GM19351 (cell line): ENCODE measurements at regions not wholly inside any gene's neighbourhood (a gene's known extent, or its start where the extent isn't known, plus 50 kb on each side); places are given as distances from the start of the nearest gene placed in this dataset.
A peak's percentile ranks its signal among the peaks of the same experiment; 100 is the strongest.
"Not testable (repeated sequence)": the region's sequence is repeated elsewhere in the genome, so short reads cannot be mapped to it uniquely, and the experiment has no call there.

Experiments
- ATAC-seq: cut with Tn5 transposase; IDR thresholded peaks from one replicate; pipeline ENCODE4 v1.9.1; 2021; ENCODE audit warnings: mild to moderate bottlenecking, moderate library complexity; ENCODE audit not compliant: unreplicated experiment

DNA sequence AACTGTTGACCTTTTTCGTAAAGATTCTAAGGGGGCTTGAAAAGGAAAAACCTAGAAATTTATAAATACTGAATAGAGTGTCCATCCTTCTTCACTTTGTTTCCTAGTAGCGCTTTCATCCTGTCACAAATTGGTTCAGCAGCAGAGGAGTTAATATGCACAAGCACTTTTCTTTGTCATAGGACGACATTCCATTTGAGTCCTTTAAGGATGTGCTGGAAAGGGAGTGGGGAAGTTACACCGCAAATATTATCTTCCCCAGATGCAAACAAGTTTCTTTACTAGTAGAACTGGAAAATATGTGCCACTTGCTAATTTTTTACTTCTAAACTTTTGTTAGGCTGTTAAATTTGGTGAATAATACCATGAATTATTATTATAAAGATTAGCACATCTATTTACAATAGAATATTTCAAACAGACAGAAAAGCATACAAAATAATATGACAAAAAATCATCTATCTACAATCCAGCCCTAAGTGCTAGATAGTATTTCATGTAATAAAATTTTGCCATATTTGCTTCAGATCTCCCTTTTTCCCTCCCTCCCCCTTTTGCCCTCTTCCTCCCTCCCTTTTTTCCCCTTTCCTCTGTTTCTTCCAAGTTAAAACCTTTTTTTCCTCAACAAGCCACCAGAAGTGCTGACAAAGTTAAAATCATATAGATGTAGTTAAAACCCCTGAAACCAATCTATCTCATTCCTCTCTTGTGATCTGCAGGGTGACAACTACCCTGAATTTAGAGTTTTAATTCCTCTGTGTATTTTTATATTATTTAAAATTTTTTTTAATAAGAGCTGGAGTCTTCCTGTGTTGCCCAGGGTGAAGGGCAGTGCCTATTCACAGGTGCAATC lies 50.5 kb upstream of the MAP4K3 start:
- ATAC-seq, result no peak

DNA sequence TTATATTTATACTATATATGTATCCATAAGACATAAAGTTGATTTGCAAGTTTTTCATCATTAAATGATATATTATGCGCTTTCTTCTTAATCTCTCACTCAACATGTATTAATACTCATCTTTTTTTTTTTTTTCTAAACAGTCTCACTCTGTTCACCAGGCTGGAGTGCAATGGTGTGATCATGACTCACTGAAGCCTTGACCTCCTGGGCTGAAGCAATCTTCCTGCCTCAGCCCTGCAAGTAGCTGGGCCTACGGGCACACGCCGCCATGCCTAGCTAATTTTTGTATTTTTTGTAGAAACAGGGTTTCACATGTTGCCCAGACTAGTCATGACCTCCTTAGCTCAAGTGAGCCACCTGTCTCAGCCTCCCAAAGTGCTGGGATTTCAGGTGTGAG lies 51.4 kb upstream of the MAP4K3 start:
- ATAC-seq, result no peak

DNA sequence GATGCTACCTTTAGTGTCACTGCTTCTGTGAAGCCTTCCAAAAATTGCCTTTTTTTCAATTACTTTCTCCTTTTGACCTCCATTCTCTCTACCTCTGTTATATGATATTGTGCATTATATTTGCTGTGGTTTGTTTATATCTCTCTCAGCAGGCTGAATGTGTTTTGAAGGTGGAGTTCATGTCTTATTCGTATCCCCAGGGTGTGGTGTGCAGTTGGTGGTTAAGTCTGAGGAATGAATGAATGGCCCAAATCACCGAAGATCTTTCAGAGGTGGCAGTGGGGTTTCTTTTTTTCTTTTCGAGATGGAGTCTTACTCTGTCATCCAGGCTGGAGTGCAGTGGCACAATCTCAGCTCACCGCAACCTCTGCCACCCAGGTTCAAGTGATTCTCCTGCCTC lies 53.5 kb upstream of the MAP4K3 start:
- no peak for ATAC-seq

DNA sequence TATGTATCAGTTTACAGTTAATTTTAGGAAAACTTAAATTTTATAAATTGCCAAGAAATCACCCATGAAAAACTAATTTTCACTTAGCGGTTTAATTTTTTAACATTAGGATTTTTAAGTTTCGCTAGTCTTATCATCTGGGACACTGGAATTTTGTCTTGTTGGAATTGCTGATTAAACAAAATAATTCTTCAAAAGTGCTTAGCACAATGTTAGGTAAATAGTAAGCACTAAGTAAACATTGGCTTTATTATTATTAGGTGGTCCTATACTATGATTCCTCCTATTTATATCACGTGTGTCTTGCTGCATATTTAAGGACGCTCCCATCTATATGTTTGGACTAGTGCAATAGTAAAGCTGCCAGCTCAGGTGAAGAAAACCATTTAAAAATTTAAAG lies 54.6 kb upstream of the MAP4K3 start:
- no peak for ATAC-seq

DNA sequence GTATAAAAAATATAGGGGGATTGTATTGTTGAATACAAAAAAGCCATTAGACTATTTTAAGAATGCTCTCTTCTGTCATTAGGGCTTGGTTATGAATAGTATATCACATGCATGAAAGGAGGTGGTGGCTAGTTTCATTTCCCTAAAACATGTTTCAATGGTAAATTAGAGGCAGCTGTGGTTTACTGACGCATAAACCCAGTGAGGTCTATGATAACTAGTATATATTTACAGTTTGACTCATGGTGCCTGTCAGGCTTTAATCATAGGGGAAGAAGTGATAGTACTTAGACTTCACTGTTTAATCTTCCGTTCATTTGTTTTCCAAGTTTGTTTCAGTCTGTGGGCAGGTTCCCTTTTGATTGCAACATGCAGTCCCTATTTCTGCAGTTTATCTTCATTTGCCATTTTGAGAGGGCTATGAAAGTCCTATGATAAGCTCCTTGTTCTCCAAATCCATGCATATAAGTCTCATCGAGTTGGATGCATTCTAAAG lies 55.1 kb upstream of the MAP4K3 start:
- ATAC-seq, result peak; percentile 94

- ATAC-seq, result no peak
Measured at GRCh38 chr2:39492716-39493115, 55.6 kb upstream of the MAP4K3 start.

DNA sequence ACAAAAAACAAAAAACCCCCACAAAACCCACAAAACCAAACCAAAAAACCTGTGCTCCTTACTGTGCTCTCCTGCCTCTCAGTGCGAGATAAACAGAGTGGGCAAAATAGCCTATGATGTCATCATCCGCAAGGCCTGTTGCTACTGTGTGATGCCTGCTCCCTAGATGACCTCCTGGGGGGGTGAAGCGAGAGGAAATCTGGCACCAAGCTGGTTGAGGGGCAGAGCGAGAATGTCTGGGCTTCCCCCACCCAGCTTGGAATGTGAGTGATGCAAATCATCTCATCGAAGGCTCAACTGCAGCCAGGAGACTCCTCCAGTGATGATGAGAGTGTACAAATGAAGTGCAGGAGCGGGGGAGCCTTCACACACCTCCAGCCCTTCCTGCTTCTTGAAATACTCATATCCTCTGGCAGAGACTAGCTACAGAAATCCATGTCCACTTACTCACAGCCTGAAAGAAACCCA lies 57.7 kb upstream of the MAP4K3 start:
- ATAC-seq, result peak; percentile 53

- ATAC-seq, result no peak
Measured at GRCh38 chr2:39497082-39497801, 60.2 kb upstream of the MAP4K3 start.

GRCh38 chr2:39498176-39498575 lies 61.1 kb upstream of the MAP4K3 start:
- ATAC-seq, result not testable (repeated sequence)

GRCh38 chr2:39498786-39499185 lies 61.7 kb upstream of the MAP4K3 start:
- no peak for ATAC-seq

- ATAC-seq, result no peak
Measured at GRCh38 chr2:39499336-39499735, 62.3 kb upstream of the MAP4K3 start.

DNA sequence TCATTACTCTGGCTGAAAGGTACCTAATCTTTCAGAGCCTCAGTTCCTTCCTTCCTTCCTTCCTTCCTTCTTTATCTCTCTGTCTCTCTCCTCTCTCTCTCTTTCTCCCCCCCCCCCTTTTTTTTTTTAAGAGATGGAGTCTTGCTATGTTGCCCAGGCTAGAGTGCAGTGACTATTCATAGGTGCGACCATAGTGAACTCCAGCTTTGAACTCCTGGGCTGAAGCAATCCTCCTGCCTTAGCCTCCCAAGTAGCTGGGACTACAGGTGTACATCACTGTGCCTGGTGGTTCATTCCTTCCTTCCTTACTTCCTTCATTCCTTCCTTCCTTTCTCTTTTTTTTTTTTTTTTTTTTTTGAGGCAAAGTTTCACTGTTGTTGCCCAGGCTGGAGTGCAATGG lies 64.3 kb upstream of the MAP4K3 start:
- no peak for ATAC-seq

DNA sequence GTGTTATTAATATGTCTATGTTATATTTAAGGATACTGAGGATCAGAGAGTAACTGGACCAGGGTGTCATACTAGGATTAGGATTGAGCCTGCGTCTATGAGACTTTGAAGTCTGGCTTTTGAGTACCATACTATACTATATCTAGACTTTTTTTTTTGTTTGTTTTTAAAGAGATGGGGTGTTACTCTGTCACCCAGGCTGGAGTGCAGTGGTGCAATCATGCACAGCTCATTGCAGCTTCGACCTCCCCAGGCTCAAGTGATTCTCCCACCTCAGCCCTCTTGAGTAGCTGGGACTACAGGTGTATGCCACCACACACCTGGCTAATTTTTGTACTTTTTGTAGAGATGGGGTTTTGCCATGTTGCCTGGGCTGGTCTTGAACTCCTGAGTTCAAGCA lies 66.2 kb upstream of the MAP4K3 start:
- ATAC-seq, result no peak

DNA sequence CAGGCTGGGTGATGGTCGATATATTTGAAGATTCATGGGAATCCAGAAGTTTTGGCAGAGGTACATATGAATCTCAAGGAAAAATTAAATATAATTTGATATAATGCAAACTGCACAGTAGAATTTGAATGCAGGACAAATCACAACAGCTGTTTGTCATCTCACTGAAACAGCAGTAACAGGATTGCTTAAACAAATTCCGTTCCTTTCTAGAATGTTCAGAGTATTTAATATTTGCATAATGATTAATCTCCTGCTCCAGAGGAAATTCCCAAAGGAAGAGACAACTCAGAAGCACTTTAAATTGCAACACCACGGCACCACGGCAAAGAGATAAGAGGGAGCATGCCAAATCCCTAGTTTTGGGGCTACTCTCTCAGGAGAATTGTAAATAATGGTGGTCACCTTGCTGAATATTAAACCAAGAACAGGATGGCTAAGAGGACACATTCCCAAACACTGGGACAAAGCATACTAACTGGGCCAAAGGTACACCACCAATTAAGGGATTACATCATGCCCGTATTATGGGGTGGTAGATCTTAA lies 67.8 kb upstream of the MAP4K3 start:
- ATAC-seq, result no peak

- no peak for ATAC-seq
Measured at GRCh38 chr2:39506215-39506614, 69.1 kb upstream of the MAP4K3 start.

- ATAC-seq, result no peak
Measured at GRCh38 chr2:39508198-39508597, 71.1 kb upstream of the MAP4K3 start.

GRCh38 chr2:39510140-39510539 lies 73.1 kb upstream of the MAP4K3 start:
- no peak for ATAC-seq

- no peak for ATAC-seq
Measured at GRCh38 chr2:39511219-39511604, 74.1 kb upstream of the MAP4K3 start.

GRCh38 chr2:39511605-39512433 lies 74.7 kb upstream of the MAP4K3 start:
- no peak for ATAC-seq

GRCh38 chr2:39512434-39512935 lies 75.4 kb upstream of the MAP4K3 start:
- ATAC-seq, result no peak

DNA sequence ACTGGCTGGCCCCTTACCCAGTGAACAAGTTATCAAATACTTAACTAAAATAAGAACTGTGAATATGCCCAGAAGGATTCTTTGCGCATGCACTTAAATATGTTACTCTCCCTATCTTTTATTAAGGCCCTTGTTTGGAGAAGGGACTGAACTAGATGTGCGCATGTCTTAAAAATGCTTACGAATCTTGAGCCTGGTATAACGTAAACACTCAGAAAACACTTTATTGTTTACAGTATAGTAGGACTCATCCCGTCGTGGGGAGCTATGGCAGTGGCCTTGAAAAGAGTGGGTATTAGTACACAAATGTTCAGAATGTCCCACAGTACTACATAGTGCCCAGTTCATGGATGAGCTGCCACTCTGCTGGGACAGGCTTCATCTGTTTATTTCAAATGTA lies 75.9 kb upstream of the MAP4K3 start:
- no peak for ATAC-seq
